ENCODE measurements at regions not wholly inside any gene's neighbourhood (a gene's known extent, or its start where the extent isn't known, plus 50 kb on each side); places are given as distances from the start of the nearest gene placed in this dataset.

GRCh38 chr22:27614650-27615007 is 186.9 kb downstream of the MN1 start:
- no peak for TF ChIP-seq CTCF (IDR thresholded peaks at IDR 0.05)
- TF ChIP-seq POLR2A (IDR thresholded peaks at IDR 0.05), result no peak
- no peak for TF ChIP-seq POLR2AphosphoS5 (IDR thresholded peaks at IDR 0.05; ENCODE audit: insufficient read depth in 1 of 2, low read depth in 1 of 2)

All from vagina (tissue), 2 donors.